Pons (tissue), 1 donor: ENCODE measurements at regions not wholly inside any gene's neighbourhood (a gene's known extent, or its start where the extent isn't known, plus 50 kb on each side); places are given as distances from the start of the nearest gene placed in this dataset.
"Not testable (repeated sequence)": the region's sequence is repeated elsewhere in the genome, so short reads cannot be mapped to it uniquely, and the experiment has no call there.

ENCODE experiments used
- DNase-seq: peaks from one replicate; pipeline ENCODE4 v3.0.0-alpha.2; 2016; ENCODE audit warnings: low spot score

DNA sequence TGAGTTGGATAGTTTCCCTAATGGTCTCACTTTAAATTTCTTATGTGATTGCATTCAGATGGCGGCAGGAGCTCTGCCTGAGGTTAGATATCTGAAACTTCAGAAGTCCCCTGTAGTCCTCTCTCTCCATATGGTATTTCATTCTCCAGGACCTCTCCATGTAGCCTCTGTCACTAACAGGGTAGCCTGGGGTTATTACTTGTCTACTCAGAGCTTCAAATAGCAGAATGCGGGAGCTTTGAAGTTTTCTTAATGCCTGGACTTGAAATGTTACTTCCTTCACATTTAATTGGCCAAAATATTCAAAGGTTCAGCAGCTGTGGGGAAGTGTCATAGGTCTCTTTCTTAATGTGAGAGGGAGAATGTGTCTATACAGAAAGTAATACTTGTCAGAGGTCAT, 1370.4 kb downstream of the GRIK2 start:
- DNase-seq, result no peak

DNA sequence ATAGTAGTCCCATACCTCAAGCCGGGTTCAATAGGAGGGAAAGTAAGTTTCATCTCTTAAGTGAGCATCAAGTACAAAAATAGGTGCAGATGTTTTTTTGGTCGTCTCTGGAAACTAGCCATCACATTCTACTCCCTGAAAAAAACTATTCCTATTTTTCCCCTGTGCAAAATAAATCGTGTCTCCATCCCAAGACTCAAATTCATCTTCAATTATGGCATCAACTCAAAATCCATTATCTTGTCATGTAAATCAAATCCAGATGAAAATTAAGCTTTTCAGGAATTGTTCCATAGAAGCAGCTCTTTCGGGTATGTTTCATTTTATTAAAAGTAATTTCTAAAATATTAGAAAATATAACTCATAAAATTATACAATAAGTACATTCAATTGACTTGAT, 1368.4 kb downstream of the GRIK2 start:
- no peak for DNase-seq

- no peak for DNase-seq
These were observed 1365.9 kb downstream of the GRIK2 start for GRCh38 chr6:102759415-102759814.

GRCh38 chr6:102758536-102758935, 1365.0 kb downstream of the GRIK2 start:
- DNase-seq, result not testable (repeated sequence)

GRCh38 chr6:102749210-102749971, 1355.9 kb downstream of the GRIK2 start:
- DNase-seq, result no peak

DNA sequence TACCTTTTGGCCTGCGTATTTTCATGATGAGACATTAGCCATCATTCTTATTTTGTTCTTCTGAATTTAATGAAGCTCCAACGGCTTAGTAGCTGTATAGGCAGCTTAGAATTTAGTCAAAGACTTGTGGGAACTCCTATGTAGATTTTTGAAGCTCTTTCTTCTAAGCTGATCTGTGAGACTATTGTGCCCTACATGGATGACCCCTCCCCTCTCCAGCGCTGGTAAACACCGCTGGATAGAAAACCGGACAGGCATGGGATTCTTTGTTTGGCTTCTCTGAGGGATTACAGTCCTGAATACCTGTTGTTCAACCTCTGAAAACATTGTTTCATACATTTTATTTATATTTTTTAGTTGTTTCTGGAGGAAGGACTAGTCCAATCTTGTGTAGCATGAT, 1353.4 kb downstream of the GRIK2 start:
- no peak for DNase-seq

- DNase-seq, result no peak
These were observed 1349.3 kb downstream of the GRIK2 start for GRCh38 chr6:102742754-102743356.

GRCh38 chr6:102742028-102742427, 1348.5 kb downstream of the GRIK2 start:
- DNase-seq, result no peak

- DNase-seq, result no peak
These were observed 1343.4 kb downstream of the GRIK2 start for GRCh38 chr6:102736941-102737368.

- no peak for DNase-seq
These were observed 1339.4 kb downstream of the GRIK2 start for GRCh38 chr6:102732898-102733297.

DNA sequence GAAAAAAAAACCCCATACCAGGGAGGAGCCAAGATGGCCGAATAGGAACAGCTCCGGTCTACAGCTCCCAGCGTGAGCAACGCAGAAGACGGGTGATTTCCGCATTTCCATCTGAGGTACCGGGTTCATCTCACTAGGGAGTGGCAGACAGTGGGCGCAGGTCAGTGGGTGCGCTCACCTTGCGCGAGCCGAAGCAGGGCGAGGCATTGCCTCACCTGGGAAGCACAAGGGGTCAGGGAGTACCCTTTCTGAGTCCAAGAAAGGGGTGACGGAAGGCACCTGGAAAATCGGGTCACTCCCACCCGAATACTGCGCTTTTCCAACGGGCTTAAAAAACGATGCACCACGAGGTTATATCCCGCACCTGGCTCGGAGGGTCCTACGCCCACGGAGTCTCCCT, 1328.6 kb downstream of the GRIK2 start:
- not testable (repeated sequence) for DNase-seq

- DNase-seq, result no peak
These were observed 1324.4 kb downstream of the GRIK2 start for GRCh38 chr6:102717737-102718456.

DNA sequence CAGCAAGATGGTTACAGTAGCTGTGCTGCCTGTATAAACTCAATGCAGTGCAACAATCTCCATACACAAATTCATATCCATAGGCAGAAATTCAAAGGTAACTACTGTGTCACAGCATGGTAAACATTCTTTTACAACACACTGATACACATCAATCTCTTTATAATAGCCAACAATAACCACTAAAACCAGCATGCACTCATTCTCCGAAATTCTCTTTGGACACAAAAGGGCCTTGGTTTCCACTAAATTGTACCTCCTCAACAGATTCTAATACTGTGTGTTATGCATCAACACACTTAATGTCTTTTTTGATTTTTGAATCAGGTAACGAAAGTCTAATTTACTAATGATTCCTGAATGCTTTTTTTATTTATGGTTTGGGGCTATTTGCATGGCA, 1323.7 kb downstream of the GRIK2 start:
- DNase-seq, result no peak

GRCh38 chr6:102701019-102701418, 1307.5 kb downstream of the GRIK2 start:
- no peak for DNase-seq

DNA sequence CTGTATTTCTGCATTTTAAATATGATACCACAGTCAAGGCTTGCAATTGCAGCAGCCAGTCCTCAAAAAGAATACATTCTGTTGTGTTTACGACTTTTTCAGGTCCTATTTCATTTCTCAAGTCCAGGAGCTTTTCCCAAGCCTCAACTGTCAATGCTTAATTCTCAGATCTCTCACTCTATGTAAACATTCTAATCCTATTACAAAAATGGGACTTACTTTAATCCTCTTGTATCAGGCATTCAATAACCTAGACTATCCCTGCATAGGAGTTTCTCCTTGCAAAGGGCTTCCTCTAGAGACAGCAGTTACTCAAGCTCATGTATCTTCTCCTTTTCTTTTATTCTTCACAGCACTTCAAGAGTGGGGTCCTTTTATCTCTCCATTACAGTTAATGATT, 1293.0 kb downstream of the GRIK2 start:
- no peak for DNase-seq

- DNase-seq, result no peak
These were observed 1286.9 kb downstream of the GRIK2 start for GRCh38 chr6:102680413-102680812.

- no peak for DNase-seq
These were observed 1286.4 kb downstream of the GRIK2 start for GRCh38 chr6:102679865-102680264.

- no peak for DNase-seq
These were observed 1283.7 kb downstream of the GRIK2 start for GRCh38 chr6:102677225-102677624.

DNA sequence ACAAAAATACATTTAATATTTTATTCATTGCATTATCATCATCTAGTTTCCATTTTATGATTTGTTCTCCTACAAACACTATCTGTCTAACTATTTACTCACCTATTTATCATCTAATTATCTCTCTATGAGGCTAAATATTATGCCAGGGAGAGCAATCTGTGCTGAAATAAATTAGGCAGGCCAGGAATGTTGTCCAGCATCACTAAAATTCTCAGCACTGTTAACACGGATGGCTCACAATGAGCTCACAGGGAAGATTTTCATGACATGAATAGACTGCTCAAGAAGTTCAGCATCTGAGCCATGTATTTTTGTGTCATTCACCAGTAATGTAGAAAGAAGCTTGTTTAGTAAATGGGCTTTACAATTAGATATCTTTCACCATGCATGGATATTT, 1277.2 kb downstream of the GRIK2 start:
- DNase-seq, result no peak

DNA sequence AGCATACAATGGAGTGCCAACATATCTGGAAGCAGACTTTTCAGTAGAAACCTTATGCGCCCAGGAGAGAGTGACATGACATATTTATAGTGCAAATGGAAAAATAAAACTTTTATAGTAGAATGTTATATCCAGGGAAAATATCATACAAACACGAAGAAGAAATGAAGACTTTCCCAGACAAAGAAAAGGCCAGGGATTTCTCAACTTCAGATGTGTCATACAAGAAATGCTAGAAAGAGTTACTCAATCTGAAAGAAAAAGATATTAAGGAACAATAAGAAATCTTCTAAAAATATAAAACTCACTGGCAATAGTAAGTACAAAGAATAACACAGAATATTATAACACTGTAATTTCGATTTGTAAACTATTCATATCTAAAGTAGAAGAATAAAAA, 1269.3 kb downstream of the GRIK2 start:
- DNase-seq, result no peak

DNA sequence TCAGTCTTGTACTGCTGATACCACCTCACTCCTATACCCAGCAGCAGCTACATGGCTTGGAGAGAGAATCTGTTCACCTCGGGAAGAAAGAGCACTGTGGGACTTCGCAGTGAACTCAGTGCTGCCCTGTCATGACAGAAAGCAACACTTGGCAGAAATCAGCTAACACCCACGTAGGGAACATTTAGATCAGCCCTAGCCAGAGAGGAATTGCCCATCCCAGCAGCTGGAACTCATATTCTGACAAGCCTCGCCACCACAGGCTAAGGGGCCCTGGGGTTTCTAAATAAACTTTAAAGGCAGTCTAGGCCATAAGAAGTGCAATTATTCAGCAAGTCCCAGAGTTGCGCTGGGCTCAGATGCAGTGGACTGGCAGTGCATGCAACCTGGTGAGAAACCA, 1266.8 kb downstream of the GRIK2 start:
- DNase-seq, result no peak

GRCh38 chr6:102655823-102656222, 1262.3 kb downstream of the GRIK2 start:
- DNase-seq, result no peak

- no peak for DNase-seq
These were observed 1247.9 kb downstream of the GRIK2 start for GRCh38 chr6:102641426-102641825.
